ENCODE measurements at regions not wholly inside any gene's neighbourhood (a gene's known extent, or its start where the extent isn't known, plus 50 kb on each side); places are given as distances from the start of the nearest gene placed in this dataset.
"Not testable (repeated sequence)": the region's sequence is repeated elsewhere in the genome, so short reads cannot be mapped to it uniquely, and the experiment has no call there.

DNA sequence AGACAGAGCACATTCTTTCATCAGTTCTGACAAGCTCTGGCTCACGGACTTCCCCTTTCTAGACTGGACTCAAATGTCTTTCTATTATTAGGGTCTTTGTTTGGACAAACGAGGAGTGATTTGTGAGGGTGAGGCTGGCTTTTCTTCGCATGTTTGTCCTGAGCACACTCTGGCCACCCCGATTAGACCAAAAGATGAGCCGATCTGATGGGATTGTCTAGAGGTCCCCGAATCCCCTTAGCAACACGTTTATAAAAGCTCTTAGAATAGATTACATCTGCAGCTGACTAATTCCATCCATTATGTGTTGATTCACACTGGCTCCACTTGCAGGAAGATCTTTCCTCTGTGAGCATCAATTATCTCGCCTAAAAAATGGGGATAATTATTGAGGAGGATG lies 675.4 kb upstream of the AUTS2 start:
- no peak for DNase-seq (ENCODE audit: low read depth)

GRCh38 chr7:68925241-68925640 lies 673.0 kb upstream of the AUTS2 start:
- no peak for DNase-seq (ENCODE audit: low read depth)

GRCh38 chr7:68929781-68930261 lies 668.5 kb upstream of the AUTS2 start:
- peak; percentile 46 for DNase-seq (ENCODE audit: low read depth)

- no peak for DNase-seq (ENCODE audit: low read depth)
Measured at GRCh38 chr7:68936471-68937035, 661.7 kb upstream of the AUTS2 start.

DNA sequence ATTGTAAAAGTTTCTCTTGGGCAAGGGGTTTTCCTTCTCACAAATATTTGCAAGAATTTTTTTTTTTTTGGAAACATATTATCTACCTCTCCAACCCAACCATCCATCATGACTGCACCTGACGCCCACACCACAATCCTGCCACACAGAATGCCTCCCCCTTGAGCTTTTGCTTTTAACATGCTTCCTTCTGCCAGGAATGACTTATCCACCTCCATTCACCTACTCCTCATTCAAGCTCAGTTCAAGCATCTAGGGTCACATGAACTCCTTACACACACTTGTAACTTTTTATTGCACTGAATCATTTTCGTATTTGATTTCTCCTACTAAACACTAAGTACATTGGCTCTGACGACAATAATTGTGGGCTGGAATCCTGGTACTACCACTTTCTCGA lies 660.1 kb upstream of the AUTS2 start:
- no peak for DNase-seq (ENCODE audit: low read depth)

GRCh38 chr7:68943786-68944185 lies 654.5 kb upstream of the AUTS2 start:
- DNase-seq (ENCODE audit: low read depth): no peak

GRCh38 chr7:68955656-68956055 lies 642.6 kb upstream of the AUTS2 start:
- DNase-seq (ENCODE audit: low read depth): peak; percentile 43

DNA sequence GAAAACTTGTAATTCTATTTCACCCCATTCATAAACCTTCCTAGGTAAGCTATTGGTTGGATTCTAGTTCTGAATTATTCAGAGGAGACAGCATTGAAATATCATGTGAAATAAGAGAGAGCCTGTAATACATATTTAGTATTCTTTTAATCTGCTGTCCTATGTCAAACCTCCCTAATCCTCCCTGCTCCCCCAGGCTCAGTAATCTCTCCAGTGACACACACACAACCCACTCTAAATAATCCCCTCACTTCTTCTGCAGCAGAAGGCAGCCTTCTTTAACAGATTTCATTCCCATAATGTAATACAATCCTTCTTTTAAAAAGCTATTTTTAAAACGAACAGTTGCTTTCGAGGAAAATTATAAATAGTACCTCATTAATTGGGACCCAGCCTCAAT lies 639.7 kb upstream of the AUTS2 start:
- no peak for DNase-seq (ENCODE audit: low read depth)

DNA sequence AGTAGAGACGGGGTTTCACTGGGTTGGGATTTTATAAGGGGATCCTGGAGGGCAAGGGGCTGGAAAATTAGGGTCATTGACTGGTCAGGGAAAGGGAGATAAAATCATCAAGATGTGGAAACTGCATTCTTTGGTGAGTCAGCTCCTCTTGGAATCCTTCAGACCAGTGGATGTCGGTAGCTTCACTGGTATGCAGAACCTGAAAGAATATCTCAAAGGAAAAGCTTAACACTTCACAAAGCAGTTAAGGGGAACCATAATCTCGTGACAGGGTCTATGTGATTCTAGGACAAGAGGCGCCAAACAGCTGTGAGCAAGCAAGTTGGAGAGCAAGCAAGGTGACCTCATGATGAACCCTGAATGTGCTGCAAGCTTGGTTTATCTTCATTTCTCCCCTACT lies 634.7 kb upstream of the AUTS2 start:
- peak; percentile 97 for DNase-seq (ENCODE audit: low read depth)

- peak; percentile 52 for DNase-seq (ENCODE audit: low read depth)
Measured at GRCh38 chr7:68964060-68964459, 634.2 kb upstream of the AUTS2 start.

DNA sequence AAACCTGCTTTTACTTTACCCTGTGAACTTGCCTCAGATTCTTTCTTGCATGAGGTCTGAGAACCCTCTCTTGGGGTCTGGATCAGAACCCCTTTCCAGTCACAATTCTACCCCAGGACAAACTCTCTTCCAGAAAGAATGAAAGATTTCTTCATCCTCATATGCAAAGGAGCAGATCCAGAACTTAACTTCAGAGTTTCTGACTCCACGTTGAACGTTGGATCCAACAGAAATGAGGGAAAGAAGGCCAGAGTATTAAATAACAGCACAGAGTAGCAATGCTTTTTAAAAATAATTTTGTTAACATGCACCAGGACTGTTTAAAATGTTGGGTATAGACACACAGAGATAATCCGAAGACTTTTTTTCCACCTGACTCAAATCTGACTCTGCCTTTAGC lies 632.9 kb upstream of the AUTS2 start:
- no peak for DNase-seq (ENCODE audit: low read depth)

DNA sequence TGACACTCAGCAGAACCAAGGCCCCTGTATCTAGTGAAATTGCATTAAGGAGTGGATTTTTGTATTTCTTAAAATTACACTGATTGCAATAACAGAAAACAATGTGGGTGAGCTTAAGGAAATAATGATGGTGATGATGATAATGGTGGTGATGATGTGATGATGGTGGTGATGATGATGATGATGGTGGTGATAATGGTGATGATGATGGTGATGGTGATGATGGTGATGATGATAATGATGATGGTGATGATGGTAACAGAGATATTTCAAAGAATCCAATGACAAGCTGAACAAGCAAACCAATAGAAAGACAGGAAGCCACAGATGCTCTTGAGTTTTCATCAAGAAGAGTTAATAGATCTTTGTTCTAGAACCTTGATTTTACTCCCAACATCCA lies 630.7 kb upstream of the AUTS2 start:
- no peak for DNase-seq (ENCODE audit: low read depth)

DNA sequence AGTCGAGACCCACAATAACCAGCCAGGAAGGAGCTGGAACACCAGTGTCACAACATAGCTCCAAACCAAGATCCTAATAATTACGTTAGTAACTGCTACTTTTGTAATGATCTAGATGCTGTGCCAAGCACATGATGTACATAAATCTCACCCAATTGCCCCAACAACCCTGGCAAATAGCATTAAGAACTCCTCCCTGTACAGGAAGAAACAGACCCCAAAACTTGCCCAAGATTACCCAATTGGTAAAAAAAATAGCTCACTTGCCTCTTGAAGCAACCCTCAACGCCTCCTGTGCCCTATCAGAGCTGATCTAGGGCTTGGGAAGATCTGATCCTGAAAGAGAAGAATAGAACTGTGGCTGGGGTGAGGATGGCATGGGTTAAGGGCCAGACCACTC lies 628.7 kb upstream of the AUTS2 start:
- no peak for DNase-seq (ENCODE audit: low read depth)

DNA sequence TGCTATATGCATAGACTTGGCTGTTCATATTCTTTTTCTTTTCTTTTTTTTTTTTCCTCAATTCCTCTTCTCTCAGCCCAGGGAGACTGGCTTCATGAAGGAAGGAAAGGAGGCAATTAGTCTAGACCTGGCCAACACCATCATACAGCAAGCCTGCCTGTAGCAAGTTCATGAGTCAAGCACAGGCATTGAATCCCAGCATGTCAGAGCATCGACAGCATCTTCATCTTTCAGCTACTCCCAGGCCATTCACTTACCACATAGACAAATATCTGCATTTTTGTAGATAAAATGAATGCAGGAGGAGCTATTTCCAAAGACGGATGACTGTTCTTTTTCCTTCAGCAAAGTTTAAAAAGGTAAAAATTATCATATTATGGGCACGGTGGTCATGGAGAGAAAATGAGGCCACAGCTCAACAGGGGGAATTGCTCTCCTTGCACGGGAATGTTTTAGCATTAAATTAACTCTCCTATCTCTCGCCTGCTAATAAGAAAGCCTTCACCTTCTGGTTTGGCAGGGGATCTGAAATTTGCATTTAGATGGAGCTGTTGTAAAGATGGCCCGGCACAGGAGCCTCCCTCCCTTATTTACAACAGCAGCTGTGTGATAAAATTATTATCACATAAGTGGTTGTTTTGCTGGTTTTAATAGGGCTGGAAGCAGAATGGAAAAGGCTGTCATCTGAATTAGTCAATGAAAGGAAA lies 626.5 kb upstream of the AUTS2 start:
- DNase-seq (ENCODE audit: low read depth): no peak

GRCh38 chr7:68977385-68978055 lies 620.8 kb upstream of the AUTS2 start:
- no peak for DNase-seq (ENCODE audit: low read depth)

GRCh38 chr7:68978710-68979109 lies 619.6 kb upstream of the AUTS2 start:
- DNase-seq (ENCODE audit: low read depth): no peak

DNA sequence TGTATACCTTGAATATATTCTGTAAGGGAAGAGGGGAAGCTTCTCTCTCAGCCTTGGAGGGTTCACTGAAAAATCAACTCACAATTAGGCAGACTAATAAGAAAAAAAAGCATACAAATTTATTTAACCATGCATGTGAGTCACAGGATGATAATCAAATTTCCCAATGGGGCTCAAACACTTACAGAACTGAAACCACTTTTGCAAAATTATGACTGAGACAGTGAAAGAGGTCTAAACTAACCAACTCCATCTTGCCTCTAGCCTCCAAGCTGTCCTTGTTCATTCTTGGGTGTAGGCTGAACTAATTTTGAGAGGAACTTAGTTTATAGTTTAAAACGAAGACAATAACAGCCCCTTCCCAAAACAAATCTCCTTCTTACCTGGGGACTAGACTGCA lies 618.3 kb upstream of the AUTS2 start:
- DNase-seq (ENCODE audit: low read depth): no peak

GRCh38 chr7:68980432-68980831 lies 617.8 kb upstream of the AUTS2 start:
- DNase-seq (ENCODE audit: low read depth): not testable (repeated sequence)

GRCh38 chr7:68984306-68984705 lies 614.0 kb upstream of the AUTS2 start:
- no peak for DNase-seq (ENCODE audit: low read depth)

GRCh38 chr7:68994841-68995240 lies 603.4 kb upstream of the AUTS2 start:
- DNase-seq (ENCODE audit: low read depth): no peak

- no peak for DNase-seq (ENCODE audit: low read depth)
Measured at GRCh38 chr7:68998136-68998535, 600.1 kb upstream of the AUTS2 start.

- peak; percentile 64 for DNase-seq (ENCODE audit: low read depth)
Measured at GRCh38 chr7:69002416-69002815, 595.9 kb upstream of the AUTS2 start.

- no peak for DNase-seq (ENCODE audit: low read depth)
Measured at GRCh38 chr7:69012149-69012548, 586.1 kb upstream of the AUTS2 start.
